ENCODE measurements at regions not wholly inside any gene's neighbourhood (a gene's known extent, or its start where the extent isn't known, plus 50 kb on each side); places are given as distances from the start of the nearest gene placed in this dataset.
A peak's percentile ranks its signal among the peaks of the same experiment; 100 is the strongest.

DNA sequence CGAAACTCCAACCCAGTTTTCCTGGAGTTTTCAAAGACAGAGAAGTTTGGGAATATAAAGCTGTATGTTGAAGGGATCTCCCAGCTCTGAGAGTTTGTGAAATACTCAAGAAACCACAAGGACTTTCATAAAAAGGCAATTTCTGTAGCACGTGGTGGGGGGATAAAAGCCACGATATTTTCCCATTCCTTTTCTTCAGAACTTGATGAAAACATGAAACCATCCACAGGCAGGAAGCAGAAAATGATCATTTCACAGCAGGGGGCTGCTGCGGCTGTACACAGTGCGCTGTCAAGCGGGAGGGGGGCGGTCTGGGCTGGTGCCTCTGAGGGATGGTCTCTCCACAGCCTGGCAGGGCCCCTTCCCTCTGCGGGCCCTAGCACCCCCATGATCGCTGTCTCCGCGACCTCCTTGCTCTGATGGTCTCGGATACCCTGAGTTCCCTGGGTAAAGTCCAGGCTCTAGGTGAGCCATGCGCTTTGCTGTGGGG, 423.2 kb downstream of the MN1 start:
- peak; percentile 8 for DNase-seq

DNA sequence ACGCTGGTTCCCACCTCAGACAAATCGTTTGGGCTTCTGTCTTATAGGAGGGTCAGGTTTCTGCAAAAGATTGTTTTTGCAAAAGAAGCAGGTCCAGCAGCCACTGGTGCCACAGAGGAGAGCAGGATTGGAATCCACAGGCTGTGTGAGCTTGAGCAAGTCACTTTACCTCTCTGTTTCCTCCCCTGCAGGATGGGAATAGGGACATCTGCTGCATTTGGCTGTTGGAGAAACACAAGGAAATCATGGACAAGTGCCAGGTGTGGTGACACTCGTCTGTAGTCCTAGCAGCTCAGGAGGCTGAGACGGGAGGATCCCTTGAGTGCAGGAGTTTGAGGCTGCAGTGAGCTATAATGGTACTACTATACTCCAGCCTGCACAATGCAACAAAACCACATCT, 422.6 kb downstream of the MN1 start:
- DNase-seq: no peak

DNA sequence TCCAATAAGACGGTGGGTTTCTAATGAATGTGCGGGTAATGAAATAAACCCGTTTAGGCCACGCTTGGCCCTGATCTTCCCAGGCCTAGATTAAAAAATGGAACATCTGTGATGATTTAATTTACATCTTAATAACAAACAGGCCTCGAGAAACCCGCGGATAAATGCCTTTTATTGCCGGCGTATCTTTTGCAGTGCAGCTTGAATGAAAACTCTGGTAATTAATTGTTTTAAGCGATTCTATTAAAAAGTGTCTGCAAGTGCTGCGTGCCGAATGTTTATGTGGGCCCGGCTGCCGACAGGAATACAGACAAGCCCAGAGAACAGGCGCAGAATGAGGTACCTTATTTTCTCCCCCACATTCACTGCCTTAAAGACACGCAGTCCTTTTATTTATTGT, 420.7 kb downstream of the MN1 start:
- DNase-seq: no peak

DNA sequence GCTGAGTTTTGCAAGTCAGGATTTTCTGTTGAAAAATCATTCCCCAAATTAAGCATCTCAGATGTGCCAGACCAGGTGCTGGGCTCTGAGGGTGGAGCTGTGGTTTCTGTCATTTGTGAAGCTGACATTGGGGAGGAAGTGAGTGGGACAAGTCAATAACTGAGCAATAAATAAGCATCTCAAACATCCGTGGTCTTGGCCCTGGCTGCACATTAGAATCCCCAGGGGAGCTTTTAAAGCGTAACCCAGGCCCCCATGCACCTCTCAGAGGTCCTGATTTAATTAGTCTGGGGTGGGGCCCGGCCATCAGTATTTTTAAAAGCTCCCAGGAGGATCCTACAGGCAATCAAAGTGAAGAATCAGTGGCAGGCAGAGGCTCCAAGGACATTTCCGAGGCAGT, 420.0 kb downstream of the MN1 start:
- no peak for DNase-seq

DNA sequence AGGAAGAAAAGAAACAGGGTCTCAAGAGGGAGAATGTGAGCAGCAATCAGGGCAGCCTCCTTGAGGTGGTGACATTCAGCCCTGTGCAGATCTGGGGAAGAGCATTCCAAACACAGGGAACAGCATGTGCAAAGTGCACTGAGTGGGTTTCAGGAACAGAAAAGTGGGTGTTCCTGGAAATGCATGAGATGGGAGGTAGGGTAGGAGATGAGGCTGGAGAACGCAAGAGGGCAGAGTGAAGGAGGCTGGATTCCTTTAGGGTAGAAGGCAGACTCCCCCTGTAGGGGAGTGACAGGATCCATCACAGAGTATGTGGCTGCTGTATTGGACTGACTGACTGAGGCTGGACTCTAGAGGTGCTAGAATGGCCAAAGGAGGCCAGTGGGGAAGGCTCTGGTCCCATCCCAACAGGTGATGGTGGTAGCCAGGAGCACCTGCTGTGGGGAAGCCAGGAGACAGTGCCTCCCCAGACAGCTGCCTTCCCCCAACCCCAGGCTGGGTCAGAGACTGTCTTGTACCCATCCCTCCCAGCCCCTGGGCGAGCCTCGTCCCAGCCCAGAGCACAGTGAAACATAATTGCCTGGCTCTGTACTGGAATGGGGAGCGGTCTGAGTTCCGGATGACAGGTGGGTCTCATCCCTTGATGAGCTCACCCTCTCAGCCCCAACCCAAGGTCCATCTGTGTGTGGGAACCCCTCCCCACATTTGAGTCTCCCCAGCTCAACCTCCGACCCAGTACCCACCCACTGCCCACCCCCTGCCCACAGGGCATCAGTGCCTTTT, 419.4 kb downstream of the MN1 start:
- DNase-seq: no peak

DNA sequence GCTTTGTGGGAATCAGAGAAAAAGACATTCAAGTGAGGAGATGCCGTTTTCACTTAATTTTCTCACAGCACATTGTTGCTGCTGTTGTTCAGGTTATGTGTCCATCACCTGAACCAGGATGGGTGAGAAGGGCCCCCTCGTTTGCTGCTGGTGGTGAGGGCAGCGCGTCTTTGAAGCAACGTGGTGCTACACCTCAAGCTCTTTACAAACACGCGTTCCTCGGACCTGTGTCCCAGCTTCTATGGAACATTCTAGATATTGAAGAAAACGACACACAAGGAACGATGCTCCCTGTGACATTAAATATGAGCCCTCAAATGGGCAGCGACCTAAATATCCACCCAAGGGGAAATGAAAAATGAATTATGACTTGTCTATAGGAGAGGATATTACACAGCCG, 418.6 kb downstream of the MN1 start:
- no peak for DNase-seq

DNA sequence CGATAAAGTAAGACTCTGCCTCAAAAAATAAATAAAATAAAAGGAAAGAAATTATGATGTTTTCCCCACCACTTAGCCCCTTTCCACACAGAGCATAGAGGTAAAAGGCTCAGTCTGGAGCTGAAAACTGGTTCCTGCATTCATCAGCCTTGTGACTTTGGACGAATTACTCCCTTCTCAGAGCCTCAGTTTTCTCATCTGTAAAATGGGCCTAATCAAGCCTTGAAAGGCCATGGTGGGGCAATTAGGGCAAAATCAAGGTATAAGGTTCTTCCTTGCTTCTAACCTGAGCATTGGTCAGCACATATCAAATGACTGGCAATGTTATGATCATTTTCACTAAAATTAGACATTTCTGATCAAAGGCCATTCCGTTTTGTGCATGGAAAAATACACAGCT, 417.7 kb downstream of the MN1 start:
- no peak for DNase-seq

DNA sequence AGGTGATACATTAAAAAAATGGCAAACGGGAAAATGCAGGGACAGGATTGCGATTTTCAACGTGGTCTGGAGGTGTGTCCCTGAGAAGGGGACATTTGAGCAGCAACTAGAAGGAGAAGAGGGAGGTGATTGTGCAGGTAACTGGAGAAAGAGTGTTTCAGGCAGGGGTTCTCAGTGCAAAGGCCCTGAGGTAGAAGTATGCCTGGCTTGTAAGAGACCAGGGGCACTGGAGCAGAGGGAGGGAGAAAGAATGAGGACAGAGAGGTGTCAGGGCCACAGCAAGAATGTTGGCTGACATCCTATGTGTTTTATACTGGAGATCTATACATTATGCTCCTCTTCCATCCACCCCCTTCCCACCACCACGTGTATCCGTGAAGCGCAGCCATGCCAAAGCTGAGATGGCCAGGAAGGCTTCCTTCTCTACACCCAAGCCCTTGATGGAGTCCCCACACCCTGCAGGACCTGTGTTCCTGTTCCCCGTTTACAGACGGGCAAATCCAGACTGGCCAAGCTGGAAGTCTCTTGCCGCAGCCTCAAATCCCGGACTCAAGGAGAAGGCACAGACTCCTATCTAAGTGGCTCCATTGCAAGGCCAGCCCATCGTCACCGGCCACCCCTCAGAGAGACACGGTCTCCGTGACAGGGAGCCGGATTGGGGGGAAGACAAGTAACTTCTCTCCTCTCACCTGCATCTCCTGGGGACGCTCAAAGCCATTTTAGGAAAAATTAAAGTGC, 416.1 kb downstream of the MN1 start:
- no peak for DNase-seq

DNA sequence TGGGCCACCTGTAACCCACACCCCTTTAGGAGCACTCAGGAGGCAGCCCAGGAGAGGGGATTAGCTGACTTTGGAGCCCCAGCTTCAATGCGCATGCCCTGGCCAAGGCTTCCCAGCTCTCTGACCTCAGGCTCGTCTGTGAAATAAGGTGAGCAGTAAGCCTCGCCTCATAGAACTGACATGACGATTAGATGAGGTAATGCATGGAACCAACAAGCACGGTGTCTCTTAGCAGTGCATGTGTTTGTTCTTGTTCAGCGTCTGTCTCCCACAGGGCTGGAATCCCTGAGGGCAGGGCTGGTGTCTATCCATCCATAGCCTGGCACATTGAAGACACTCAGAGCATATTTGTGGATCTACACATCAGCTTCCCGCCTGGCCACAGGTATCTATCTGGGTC, 415.4 kb downstream of the MN1 start:
- peak; percentile 78 for DNase-seq

DNA sequence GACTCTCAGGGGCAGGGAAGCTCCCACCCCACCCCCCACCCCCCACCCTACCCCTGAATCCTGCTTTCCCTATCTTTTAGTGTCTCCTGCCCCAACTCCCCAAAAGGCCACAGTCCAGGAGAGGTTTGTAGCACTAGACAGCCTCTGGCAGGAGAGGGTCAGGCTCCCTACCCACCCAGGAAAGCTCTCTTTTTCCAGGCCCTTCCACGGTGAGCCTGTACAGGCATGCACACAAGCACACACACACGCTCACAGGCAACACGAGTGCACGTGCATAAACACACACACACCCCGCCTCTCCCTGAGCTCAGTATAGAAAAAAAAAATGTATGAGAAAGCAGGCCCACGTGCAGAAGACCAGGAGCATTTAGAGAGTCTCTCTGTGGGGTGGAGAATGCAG, 414.0 kb downstream of the MN1 start:
- no peak for DNase-seq

DNA sequence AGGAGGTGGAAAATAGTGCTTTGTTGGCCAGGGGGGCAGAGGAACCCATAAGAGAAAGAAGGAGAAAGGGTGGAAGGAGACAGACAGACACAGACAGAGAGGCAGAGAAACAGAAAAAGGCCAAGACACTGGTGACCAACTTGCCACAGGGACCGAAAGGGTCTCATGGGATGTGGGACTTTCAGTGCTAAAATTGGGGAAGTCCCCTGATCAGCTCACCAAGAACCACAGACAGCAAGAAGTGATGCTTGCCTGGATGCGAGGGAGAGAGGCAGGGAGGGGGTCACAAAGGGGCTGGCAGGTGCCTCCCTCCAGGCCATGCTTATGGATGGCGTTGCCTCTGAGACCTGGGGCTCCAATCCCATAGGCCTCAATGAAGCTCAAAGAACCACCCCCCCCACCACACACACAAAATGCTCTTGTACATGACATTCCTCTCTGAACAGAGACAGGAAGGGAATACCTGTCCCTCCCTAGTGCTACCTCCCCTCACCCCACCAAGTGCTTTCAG, 413.4 kb downstream of the MN1 start:
- DNase-seq: no peak

DNA sequence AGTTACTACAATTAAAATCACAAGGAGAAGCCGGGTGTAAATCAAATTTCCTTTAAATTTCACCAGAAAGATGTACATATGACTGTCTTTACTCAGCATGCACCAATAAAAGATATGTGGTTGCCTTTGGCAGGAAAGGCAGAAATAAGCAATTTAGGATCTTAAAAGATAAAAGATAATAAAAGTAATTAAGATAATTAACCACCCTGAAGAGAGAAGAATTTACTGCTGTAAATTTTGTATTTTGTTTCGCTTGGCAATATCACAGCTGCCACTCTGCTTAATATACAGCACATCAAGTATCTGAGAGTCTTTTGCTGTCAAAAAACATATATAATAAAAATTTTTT, 411.9 kb downstream of the MN1 start:
- DNase-seq: no peak

DNA sequence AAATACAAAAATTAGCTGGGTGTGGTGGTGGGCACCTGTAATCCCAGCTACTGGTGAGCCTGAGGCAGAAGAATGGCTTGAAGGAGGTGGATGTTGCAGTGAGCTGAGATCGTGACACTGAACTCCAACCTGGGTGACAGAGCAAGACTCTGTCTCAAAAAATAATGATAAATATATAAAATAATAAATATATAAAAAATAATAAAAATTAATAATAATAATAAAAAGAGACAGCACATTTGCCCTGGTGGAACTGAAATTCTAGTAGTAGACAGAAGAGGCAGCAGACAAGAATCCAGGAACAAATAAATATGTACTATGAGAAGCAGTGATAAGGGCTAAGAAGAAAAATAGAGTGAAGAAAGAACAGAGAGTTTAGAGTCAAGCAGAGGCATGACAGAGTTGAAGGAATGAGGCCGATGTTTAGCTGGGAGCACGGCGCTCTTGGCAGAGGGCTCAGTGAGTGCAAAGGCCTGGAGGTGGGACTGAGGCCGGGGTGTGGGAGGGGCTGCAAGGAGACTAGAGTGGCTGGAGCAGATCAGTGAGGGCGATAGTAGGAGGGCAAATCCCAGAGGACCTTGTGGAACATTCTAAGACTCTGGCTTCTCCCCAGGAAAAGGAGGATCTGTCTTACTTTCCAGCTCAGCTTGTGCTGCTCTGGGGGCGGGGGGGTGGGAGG, 410.3 kb downstream of the MN1 start:
- no peak for DNase-seq

DNA sequence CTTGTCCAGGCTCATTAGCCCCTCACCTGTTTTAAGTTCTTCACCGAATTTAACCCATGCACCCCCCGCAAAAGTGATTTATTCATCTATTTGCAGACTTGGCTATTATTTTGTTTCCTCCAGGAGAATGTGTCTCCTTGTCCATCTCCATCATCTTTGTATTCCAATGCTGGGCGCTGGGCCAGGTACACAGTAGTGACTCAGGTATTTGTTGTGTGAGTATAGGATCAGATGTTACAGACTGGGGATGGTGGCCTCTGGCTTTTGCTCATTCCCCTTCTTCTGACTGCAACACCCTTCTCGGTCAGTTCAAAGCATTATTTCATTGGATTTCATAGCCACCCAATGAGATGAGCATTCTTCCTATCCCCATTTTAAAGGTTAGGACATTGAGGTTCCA, 408.2 kb downstream of the MN1 start:
- no peak for DNase-seq

DNA sequence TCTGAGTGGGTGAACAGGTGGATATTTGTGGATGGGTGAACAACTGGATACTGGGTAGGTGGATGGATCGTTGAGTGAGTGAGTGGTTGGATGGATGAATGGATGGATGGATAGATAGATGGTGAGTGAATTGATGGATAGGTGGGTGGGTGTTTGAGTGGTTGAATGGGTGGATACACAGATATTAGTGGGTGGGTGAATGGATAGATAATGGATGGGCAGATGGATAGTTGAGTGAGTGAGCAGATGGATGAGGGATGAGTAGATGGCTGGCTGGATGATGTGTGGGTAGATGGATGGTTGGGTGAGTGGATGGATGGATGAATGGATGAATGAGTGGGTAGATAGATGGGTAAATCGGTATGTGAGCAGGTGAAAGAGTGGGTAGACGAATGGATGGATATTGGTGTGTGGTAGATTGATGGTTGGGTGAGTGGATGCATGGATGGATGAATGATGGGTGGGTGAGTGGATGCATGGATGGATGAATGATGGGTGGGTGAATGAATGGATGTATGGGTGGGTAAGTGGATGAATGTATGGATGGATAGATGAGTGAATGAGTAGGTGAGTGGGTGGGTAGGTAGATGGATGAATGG, 406.7 kb downstream of the MN1 start:
- no peak for DNase-seq

DNA sequence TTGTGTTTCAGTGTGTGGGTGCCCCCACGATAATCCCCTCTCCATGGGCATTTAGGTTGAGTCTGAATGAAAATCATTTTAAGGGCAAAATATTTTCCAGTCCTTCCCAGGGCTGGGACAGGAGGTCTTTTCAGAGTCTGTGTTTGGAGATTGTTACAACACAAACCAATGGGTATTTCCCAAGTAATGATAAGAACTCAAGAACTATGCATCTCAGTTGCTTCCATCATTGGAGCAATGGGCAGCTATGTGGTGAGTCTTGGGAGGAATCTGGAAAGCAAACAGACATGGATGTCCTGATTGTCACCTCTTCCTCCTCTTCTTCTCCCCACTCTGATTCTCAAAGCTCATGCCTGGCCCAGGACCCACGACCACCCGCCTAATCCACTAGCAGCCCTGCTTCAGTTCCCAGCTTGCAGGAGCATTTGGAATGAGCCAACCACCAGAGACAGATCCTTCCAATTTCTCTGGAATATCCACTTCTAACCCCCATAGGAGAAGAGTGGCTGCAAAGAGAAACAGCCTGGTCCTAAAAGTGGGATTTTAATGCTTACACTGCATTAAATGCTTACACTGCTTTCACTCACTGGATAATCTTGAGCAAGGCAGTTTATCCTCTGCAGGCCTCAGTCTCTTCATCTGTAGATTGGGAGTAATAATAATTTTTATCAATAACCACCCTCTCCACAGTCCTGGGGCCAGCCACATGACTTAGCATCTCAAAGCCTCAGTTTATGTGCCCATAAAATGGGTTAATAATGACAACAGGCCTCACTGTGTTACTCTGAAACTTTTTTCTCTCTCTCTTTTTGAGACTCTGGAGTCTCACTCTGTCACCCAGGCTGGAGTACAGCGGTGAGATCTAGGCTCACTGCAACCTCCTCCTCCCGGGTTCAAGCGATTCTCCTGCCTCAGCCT, 404.3 kb downstream of the MN1 start:
- no peak for DNase-seq

DNA sequence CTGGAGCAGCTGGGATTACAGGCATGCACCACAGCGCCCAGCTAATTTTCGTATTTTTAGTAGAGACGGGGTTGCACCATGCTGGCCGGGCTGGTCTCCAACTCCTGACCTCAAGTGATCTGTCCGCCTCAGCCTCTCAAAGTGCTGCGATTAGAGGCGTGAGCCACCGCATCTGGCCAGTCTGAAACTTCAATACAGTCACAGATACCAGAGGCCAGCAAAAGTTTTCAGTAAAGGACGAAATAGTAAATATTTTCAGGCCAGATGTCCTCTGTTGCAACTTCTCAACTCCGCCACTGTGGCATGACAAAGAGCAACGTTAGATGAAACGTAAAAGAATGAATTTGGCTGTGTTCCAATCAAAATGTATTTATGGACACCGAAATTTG, 403.6 kb downstream of the MN1 start:
- DNase-seq: no peak

DNA sequence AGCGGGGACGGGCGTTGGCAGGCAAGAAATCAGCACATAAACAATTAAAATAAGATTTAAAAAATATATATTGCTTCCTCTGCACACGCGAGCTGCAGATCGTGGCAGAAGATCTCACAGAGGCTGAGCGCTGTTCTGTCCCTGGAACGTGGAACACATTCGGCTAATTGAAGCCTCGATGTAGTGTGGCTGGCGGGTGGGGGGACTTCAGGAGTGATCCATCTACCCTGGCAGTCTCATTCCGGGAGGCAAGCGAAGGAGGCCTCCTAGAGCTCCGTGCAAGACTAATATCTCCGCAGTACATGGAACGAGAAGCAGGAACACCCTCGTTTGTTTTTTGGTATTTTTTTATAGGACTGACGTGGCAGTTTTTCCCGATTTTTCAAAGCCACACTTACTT, 402.4 kb downstream of the MN1 start:
- no peak for DNase-seq

DNA sequence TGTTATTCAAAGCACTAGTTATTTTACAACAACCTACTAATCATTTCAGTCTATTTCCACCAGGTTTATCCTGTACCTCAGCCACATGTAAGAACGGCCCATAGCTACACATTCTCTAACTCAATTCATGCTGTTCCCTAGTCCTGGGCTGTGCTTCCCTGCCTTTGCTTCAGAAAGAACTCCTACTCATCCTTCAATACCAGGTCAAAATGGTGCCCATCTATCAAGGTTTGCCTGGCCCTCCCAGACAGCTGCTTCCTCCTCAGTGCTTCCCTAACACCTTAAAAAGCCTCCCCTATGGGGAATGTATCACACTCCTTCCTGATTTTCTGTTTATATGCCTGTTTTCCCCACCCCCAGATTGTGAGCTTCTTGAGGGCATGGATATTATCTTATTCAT, 400.7 kb downstream of the MN1 start:
- no peak for DNase-seq

DNA sequence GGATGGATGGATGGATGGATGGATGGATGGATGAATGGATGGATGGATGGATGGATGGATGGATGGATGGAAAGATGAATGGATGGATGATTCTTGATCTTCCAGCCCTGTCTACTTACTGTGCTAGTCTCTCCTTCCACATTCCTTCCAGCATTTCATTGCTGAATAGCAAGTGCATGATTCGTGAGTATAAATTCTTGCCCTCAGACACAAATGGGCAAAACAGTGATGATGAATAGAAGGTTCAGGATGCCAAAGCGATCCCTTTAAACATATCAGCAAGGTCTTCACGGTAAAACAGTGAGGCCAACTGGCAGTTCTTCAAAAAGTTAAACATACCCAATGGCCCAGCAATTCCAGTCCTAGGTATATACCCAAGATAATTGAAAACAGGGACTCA, 400.2 kb downstream of the MN1 start:
- DNase-seq: no peak

DNA sequence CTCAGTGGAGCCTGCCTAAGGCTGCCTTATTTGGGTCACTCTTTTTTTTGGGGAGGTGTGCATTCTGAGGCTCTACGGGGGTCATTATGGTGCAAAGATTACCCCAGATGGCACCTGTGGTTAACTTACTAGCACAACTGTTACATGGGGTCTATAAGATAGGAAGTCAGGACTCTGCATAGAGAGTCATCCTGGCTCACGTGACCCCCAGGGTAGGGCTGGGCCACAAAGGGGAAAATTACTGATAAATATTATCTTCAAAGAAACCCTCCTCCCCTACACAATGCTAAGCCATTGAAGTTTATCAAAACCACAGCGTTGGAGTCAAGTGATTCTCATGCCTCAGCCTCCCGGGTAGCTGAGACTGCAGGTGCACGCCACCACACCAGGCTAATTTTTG, 397.1 kb downstream of the MN1 start:
- DNase-seq: no peak

DNA sequence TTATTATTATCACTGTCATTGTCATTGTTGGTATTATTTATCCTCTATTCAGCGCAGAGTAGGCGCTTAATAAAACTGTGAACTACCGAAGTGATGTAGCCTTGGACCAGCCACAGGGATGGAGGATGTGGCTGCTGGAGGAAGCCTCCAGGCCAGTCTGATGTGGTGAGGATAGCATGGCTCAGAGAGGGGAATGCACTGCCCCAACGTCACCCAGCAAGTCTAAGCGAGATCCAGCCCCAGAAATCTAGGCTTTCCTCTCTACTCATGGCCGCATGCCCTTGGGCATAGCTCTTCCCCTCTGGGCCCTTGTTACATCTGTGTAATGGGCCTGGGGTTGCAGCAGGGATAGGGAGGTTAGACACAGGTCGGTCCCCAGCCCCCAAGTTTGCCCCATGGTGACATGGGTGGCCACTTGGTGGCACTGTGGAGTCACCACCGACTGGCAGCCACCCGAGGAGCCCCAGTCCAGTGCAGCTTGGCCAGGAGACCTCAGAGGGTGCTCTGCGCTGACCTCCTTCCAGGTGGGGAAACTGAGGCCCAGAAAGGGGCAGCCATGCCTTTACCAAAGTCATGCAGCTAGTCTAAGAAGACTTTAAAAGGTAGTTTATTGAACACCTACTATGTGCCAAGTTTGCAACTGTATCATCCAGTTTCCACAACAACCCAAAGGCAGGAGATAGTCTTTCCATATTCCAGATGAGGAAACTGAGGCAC, 395.7 kb downstream of the MN1 start:
- DNase-seq: no peak
